ENCODE measurements at regions not wholly inside any gene's neighbourhood (a gene's known extent, or its start where the extent isn't known, plus 50 kb on each side); places are given as distances from the start of the nearest gene placed in this dataset.

GRCh38 chr6:2502096-2502997 lies 248.4 kb downstream of the MYLK4 start:
- DNase-seq = no peak

- no peak for DNase-seq
These were observed 252.6 kb downstream of the MYLK4 start for GRCh38 chr6:2497922-2498623.

GRCh38 chr6:2496291-2496690 lies 250.9 kb upstream of the GMDS start:
- no peak for DNase-seq

- no peak for DNase-seq
These were observed 247.5 kb upstream of the GMDS start for GRCh38 chr6:2492686-2493523.

GRCh38 chr6:2491137-2491536 lies 245.7 kb upstream of the GMDS start:
- DNase-seq = no peak

- DNase-seq = no peak
These were observed 243.2 kb upstream of the GMDS start for GRCh38 chr6:2488578-2488977.

GRCh38 chr6:2485116-2485515 lies 239.7 kb upstream of the GMDS start:
- peak; percentile 56 for DNase-seq

- no peak for DNase-seq
These were observed 237.4 kb upstream of the GMDS start for GRCh38 chr6:2482773-2483172.

- DNase-seq = no peak
These were observed 235.9 kb upstream of the GMDS start for GRCh38 chr6:2481307-2481706.

GRCh38 chr6:2480267-2480966 lies 235.0 kb upstream of the GMDS start:
- DNase-seq = peak; percentile 0

- DNase-seq = peak; percentile 0
These were observed 232.8 kb upstream of the GMDS start for GRCh38 chr6:2478200-2478599.

- no peak for DNase-seq
These were observed 232.3 kb upstream of the GMDS start for GRCh38 chr6:2477666-2478065.

- no peak for DNase-seq
These were observed 231.8 kb upstream of the GMDS start for GRCh38 chr6:2477250-2477649.

GRCh38 chr6:2476376-2476775 lies 231.0 kb upstream of the GMDS start:
- DNase-seq = no peak

GRCh38 chr6:2471472-2471871 lies 226.1 kb upstream of the GMDS start:
- peak; percentile 58 for DNase-seq

GRCh38 chr6:2469428-2469827 lies 224.0 kb upstream of the GMDS start:
- no peak for DNase-seq

GRCh38 chr6:2468601-2468955 lies 223.2 kb upstream of the GMDS start:
- DNase-seq = no peak

GRCh38 chr6:2467929-2468600 lies 222.7 kb upstream of the GMDS start:
- DNase-seq = no peak

GRCh38 chr6:2465336-2465735 lies 219.9 kb upstream of the GMDS start:
- no peak for DNase-seq

GRCh38 chr6:2464641-2465040 lies 219.2 kb upstream of the GMDS start:
- no peak for DNase-seq

- DNase-seq = no peak
These were observed 217.4 kb upstream of the GMDS start for GRCh38 chr6:2462831-2463230.

GRCh38 chr6:2460216-2460745 lies 214.9 kb upstream of the GMDS start:
- no peak for DNase-seq

Measured in NCI-H1092 treated with DMSO at 0.1 percent for 48 hours (cell line).